ENCODE measurements at regions not wholly inside any gene's neighbourhood (a gene's known extent, or its start where the extent isn't known, plus 50 kb on each side); places are given as distances from the start of the nearest gene placed in this dataset.

GRCh38 chr10:3850999-3851937 is 66.3 kb upstream of the KLF6 start:
- DNase-seq (ENCODE audit: low read depth): peak; percentile 80

GRCh38 chr10:3848775-3849635 is 64.0 kb upstream of the KLF6 start:
- peak; percentile 70 for DNase-seq (ENCODE audit: low read depth)

- DNase-seq (ENCODE audit: low read depth): no peak
Observed at GRCh38 chr10:3848005-3848774, 63.2 kb upstream of the KLF6 start.

- DNase-seq (ENCODE audit: low read depth): no peak
Observed at GRCh38 chr10:3846736-3847135, 61.7 kb upstream of the KLF6 start.

- DNase-seq (ENCODE audit: low read depth): no peak
Observed at GRCh38 chr10:3844491-3845025, 59.5 kb upstream of the KLF6 start.

GRCh38 chr10:3838460-3839437 is 53.7 kb upstream of the KLF6 start:
- peak; percentile 48 for DNase-seq (ENCODE audit: low read depth)

GRCh38 chr10:3837647-3838459 is 52.8 kb upstream of the KLF6 start:
- DNase-seq (ENCODE audit: low read depth): no peak

- no peak for DNase-seq (ENCODE audit: low read depth)
Observed at GRCh38 chr10:3836222-3836820, 51.3 kb upstream of the KLF6 start.

GRCh38 chr10:3835770-3836169 is 50.8 kb upstream of the KLF6 start:
- no peak for DNase-seq (ENCODE audit: low read depth)

- no peak for DNase-seq (ENCODE audit: low read depth)
Observed at GRCh38 chr10:3834947-3835346, 49.9 kb upstream of the KLF6 start.

Measured in EH (cell line).